Endothelial cell of hepatic sinusoid (primary cell): ENCODE measurements at regions not wholly inside any gene's neighbourhood (a gene's known extent, or its start where the extent isn't known, plus 50 kb on each side); places are given as distances from the start of the nearest gene placed in this dataset.
"Not testable (repeated sequence)": the region's sequence is repeated elsewhere in the genome, so short reads cannot be mapped to it uniquely, and the experiment has no call there.

Experiments
- in situ Hi-C: cut with HindIII; loops from 2 replicates; pipeline ENCODE4 v1.10.0; 2017; ENCODE audit warnings: low sequenced_read_pairs

DNA sequence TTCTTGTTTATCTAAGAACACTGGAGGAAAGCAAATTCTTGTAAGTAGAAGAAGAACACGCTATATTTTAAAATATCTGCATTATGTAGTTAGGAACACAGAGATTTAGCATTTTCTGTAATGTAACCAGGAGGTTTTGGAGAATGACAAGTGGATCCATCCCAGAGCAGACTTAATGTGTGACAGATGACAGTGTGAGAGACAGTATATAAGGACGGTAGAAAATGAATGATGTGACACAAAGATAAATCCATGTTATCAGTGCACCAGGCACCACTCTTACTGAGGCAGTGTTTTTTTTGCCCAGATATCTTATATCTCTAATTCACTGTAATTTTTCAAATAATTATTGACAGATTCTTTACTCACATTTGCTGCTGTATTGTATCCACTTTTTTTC is 239.0 kb upstream of the KCNN2 start:
- in situ Hi-C loops: loop anchor here (25.0 kb wide), 1 partner anchor 339 kb away; no protein-coding TSS in a partner anchor

DNA sequence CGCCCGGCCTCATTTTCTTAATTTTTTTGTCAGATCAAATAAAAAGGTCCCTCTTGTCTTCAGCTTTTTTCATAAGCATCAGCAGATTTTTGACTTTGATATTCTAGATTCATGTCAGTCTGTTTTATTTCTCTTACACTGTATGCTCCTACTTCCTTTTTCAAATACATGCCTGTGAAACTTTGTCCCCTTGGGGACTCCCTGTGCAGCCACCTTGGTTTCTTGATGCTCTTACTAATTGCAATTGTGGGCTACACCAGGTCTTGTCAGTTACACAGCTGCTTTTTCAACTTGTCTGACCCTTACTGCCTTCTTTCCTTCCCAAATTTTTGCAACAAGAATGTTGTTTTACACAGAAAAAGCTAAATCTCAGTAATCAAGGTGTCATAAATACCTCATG is 238.2 kb upstream of the KCNN2 start:
- in situ Hi-C loops: loop anchor here (25.0 kb wide), 1 partner anchor 339 kb away; no protein-coding TSS in a partner anchor

DNA sequence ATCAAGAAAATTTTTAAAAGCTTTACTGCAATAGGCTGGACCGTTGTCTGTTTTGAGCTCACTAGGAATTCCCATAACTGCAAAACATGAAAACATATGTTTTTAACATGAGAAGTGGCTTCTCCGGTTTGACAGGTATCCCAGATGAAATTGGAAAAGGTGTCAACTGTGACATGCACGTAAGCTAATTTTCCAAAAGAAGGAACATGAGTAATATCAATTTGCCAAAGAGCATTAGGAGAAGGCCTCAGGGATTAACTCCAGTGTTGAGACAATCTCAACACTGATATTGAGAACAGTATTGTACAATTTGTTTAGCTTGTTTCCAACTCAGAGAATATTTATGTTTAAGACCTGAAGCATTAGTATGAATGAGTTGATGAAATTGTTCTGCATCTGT is 215.5 kb upstream of the KCNN2 start:
- in situ Hi-C loops: no loop called here

DNA sequence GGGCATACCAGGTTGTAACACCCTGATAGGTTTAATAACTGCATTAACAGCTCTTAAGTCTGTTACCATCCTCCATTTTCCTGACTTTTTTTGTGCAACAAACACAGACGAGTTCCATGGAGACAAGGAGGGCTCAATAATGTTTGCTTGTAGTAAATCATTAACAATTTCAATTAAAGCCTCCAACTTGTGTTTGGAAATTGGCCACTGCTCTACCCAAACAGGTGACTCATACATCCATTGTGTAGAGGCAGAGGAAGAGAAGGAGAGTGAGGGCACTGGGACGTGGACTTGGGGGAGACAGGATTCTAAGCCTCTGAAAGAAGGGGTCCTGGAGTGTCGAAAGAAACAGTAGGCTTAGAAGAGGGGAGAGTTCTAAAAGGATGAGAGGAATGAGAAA is 213.6 kb upstream of the KCNN2 start:
- in situ Hi-C loops: no loop called here

DNA sequence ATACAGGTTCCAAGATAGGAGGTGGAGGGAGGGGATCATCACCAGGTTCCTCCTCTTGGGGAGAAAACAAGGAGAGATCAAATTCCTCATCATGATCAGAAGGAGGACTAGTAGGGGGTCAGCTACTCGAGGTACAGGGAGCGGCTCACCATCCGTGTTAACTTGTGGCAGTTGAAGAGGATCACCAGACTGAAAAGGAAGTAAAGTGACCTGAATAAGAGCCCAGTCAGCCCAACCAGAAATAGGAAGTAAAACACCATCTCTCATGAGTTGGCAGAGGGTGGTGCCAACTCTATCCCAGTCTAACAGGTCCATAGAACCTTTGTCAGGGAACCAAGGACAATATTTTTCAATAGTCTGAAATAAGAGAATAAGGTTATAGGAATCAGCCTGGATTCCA is 213.1 kb upstream of the KCNN2 start:
- in situ Hi-C loops: not testable (repeated sequence)

DNA sequence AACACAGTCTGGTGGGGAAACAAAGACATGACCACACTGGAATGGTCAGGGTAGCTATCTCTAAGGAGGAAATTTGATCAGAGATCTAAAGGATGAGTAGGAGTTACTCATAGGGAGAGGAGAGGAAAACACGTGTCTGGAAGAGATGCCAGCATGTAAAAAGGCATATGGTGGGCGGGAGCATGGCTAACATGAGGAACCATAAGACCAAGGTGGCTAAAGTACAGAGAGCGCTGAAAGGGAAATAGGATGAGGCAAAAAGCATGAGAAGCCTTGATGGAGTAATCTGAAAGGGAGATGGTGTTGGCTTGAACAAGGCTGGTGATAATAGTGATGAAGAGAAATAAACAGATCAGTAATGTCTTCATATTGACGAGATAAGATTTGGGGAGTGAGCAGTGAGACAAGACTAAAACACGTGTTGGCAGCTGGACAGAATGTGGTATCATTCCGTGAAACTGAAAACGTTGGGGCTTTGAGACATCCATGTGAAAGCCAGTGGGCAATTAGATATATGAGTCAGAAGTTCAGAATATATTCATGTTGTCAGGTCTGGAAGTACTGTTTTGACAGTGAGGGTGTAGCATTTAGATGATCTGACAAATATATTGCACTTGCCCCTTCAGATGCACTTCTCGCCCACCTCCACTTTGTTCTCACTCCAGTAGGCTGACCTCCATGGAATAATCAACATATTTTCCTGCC is 209.1 kb upstream of the KCNN2 start:
- in situ Hi-C loops: no loop called here

DNA sequence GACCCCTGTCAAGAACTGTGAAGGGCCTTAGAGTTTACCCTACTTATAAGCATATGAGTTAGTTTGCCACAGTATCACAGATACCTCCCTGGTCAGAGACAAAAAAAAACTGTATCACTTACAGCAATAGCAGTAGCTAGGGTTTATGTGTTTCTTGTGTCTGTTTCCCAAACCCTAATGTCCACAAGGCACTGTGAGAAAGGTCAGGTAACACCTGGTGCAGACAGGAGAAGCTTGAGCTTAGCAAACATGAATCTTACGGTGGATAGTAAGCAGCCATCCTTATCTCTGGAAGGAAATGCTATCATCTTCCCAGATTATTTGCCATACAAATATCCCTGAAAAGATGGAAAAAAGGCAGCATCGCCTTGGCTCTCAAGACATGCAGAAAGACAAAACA is 208.5 kb upstream of the KCNN2 start:
- in situ Hi-C loops: no loop called here

DNA sequence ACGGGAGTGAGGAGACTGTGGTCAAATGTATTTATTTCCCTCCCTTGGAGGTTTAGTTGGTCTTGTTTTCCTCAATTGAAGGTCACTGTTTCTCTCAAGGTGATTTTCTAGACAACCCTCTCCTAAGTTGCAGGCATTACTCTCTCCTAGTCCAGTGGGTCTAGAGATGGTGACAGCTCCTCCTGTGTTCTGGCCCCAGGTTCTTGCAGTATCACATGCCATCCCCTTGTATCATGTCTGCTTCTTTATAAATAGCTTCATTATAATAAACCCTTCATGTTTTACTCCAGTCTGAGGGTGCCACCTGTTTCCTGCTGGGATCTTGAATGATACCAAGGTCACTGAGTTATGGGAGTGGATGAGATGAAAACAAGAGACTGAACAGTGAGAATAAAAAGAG is 208.0 kb upstream of the KCNN2 start:
- in situ Hi-C loops: no loop called here

DNA sequence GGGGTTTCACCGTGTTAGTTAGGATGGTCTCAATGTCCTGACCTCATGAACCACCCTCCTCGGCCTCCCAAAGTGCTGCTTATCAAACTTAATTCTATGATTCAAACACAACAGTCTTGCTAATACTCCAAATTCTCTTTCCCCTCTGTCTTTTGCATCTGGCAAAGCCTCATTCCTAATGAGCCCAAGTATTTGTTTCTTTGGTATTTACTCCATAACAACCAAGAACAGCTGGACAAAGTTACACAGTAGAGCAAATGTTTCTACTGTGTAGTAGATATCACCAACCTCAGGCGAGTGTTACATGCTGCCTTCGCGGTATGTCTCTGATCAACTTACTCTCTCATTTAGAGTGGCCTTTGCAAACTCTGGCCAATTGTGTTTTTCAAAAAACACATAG is 195.8 kb upstream of the KCNN2 start:
- in situ Hi-C loops: no loop called here

DNA sequence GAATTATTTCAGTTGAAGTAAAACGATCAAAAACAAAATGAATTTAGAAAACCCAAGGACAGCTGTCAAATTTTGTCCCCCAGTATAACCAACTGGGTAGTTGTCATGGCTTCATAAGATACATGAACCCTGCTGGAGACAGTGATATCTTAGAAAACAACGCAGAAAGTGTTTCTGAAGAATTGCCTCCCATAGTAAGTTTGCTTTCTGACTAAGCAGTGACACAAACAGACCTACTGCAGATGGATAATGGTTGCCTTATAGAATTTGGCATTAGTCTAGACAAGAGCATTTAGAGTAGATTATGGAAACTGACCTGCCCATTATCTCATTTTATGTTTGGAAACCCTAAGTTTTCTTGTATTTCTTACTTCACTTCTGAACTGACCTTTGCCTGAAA is 187.7 kb upstream of the KCNN2 start:
- in situ Hi-C loops: no loop called here

DNA sequence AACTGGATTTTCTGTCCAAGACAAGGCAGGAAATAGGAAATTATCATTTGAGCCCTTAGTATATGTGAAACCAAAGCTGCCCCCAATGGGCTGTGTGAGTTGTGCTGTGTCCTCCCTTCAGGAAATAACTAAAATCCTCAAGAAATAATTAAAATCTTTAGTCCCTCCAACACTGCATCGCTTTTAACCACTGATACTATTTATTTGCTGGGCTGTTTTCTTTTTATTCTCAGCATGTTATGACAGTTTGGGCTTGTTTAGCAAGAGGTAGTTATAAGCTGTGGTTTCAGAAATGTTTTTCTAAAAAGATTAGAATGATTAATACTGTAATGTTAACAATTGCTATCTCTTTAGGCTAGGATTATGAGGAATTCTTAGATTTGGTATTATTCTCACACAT is 187.0 kb upstream of the KCNN2 start:
- in situ Hi-C loops: no loop called here

DNA sequence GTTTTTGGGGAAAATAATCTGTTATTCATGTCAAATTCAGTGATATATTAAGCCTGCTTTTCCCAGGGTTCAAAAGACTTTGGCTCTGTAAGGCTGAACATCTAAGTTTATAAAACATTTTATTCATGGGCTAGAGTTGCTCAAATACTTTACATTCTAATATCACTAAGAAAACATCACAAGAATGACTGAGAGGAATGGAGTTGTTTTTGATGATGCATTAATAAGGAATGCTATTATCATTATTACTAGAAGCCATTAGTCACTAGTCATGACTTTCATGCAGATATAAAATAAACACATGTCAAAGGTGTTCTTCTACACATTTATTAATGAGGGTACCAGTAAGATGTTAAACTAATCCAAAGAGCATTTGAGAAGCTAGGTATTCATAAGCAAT is 185.5 kb upstream of the KCNN2 start:
- in situ Hi-C loops: no loop called here

DNA sequence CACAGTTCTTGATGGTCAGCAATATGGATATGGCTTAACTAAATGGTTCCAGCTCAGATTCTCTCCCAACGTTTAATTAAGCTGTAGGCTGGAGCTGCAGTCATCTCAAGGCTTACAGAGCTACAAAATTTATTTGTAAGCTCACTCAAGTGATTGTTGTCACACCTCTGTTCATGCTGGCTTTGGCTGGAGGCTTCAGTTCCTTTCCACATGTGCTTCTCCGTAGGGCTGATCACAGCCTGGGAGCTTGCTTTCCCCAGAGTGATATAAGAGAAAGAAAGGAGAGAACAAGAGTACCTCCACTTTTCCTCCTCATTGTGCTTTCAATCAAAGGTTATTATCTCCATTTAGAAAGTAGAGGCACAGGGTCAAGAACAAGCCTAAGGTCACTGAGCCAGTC is 182.7 kb upstream of the KCNN2 start:
- in situ Hi-C loops: no loop called here

DNA sequence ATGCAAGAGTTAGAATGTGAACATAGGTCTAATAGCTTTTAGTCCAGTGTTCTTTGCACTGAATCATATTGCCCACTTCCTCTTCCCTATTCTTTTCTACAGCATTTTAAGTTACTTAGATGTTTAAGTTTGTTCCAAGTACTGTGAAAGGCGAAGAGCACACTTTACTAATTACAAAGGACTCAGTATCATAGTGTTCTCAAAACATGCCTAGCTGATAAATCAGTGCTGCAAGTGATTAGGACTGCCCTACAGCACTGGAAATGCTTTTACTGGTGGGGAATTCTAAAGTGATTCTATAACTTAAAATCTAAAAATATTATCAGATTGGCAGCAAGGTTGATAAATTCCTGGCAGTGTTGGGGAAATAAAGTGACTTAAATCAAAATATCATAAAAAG is 177.9 kb upstream of the KCNN2 start:
- in situ Hi-C loops: no loop called here

DNA sequence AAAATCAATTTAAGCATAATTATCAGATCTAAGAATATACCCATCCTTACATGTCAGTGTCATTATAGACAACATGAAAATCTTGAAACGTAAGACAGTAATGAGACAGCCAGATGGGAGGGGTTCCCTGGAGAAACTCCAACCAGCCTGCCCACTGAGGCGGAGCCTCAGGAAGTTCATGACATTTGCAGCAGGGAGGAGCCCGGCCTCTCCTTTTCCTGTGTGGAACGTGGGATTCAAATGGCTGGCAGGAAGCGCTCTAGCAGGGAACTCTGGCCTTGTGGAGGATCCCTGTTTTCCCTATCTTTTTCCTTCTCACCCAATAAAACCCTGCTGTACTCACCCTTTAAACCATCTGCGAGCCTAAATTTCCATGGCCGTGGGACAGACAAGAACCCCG is 176.6 kb upstream of the KCNN2 start:
- in situ Hi-C loops: no loop called here

DNA sequence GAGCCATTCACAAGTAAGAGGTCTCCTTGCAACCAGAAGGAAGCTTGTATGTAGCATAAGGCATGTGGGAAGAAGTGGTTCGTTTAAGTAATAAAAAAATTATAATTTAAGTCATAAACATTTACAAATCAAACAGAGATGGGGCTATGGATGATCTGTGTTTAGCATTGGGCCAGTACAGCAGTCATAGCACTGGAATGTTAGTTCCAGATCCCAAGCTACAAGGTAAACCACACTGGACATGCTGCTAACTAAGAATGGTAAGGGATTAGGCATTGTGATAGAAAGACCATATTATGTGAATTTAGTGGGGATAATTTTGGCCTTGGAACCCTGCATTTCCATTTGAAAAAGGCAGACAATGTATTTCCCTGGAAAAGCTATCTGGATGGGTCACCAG is 170.4 kb upstream of the KCNN2 start:
- in situ Hi-C loops: no loop called here

DNA sequence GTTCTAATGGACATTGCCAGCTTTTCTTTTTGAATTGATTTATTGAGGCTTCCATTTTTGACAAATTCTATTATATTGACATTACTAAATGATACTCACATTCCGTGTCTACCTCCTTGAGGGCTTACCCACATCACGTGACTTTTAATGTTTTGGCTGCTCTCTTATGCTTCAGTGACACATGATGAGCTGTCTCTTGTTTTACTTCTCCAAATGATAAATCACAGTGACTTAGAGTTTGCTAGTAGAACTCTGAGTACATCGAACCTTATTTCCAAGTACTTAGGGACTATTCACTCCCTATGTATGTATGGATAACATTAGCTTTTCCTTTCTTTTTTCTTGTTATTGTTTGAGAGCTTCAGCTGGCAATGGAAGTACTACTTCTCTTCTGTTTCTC is 169.8 kb upstream of the KCNN2 start:
- in situ Hi-C loops: no loop called here

DNA sequence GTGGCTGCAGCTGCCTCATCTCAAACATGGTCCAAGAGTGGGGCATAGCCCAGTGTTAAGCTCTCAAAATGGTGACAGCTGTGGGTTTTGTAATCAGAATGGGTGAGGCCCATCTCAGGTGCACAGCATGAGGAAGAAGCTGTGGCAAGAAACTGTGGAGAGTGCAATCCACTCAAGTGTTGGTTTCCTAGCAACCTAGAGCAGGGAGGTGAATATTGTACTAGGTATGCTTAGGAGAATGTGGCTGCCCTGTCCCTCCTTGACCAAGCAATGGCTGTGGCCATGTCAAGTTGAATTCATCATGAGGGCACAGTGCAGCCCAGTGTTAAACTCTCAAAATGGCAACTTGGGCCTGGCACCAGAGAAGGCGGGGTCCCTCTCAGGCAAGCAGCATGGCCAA is 160.5 kb upstream of the KCNN2 start:
- in situ Hi-C loops: no loop called here

DNA sequence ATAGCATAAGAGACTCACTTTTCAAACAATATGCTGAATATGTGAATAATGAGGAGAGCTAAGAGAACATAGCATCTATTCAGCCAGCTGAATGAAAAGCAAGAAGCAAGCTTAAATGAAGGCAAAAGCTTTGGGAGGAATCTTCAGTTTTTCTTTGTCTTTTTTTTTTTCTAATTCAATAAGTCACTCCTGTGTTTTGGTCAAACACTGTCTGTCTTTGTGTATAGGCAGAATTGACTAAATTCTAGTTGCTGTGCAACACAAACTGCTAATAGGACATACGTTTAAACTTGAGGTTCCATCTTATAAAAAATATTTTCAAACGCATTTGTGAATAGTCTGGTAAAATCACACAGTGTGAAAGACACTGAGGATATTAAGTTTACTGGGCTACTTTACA is 156.9 kb upstream of the KCNN2 start:
- in situ Hi-C loops: no loop called here

DNA sequence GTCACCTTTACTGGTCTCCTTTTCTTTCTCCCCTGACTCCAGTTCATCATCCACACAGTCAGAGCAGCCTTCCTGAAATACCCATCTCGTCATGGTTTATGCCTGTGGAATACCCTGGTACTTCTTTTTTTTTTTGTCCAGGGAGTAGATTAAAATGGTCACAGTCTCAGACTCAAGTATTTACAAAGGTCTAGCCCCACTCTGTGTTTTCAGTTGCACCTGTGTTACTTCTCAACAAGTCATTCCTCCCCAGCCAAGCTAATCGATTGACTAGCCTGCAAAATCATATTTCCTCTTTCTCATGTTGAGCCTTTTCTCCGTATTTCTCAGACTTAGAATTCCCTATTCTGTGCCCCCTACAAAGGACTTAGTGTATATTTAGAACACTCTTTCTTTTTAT is 155.2 kb upstream of the KCNN2 start:
- in situ Hi-C loops: no loop called here

DNA sequence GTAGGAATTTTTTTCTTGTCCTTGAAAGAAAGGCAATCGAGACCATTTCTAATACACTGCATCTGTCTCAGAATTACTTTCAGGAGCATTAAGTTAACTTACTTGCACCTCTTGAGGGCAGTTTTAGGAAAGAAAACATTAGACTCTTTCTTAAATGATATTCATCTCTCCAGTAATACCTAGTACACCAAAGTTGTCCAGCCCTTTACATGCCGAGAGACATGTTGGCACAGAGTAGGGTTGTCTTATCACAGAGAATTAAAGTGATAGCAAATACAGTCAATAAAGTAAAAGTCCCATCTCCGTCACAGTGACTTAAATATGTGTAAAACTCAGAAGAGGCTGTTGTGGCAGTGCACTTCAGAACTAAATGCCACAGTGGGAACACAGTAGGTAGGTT is 154.3 kb upstream of the KCNN2 start:
- in situ Hi-C loops: no loop called here

DNA sequence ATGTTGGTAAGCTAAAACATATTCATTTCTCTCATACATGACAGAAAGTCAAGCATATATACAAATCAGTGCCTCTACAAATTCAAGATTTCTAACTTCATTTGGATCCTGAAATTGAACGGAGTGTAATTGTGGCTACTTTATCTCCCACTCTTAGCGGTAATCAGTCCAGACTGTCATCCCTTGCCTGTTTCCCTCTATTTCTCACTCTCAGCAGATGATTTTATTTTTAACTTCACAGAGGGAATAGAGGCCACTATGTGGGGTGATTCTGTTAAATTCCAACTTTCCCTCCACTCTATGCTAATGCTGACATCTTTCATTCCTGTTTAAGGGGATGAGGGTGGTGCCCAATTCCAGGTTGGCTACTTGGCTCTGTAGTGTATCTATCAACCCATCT is 153.8 kb upstream of the KCNN2 start:
- in situ Hi-C loops: no loop called here

DNA sequence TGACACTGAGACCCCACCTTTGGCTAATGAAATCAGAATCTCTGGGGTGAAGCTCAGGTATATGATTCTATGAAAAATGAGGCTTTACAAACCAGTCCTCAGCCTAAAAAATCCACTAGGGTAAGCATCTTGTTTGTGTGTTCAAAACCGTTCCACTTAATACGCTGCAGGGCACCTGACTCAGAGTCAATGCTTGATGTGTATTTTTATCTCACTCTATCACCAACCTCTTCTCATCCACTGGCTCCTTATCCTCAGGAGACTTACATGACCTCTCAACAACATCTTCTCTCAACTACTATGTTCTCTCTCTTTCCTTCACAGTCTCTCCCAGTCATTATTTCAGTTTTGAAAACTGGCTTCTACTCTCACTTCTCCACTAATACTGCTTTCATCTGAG is 153.3 kb upstream of the KCNN2 start:
- in situ Hi-C loops: no loop called here
